SK-N-SH (cell line): ENCODE measurements at regions not wholly inside any gene's neighbourhood (a gene's known extent, or its start where the extent isn't known, plus 50 kb on each side); places are given as distances from the start of the nearest gene placed in this dataset.

Source experiments
- CTCF ChIA-PET: fragments of 300-600, 350-600 bp; formaldehyde crosslinking; extraction: SDS; loops from one replicate; lab custom pipeline; 2021; lab: Yijun Ruan, JAX
- POLR2A ChIA-PET: fragments of 350-600 bp; sonication (Branson Sonifier 250); formaldehyde crosslinking; extraction: SDS; loops from one replicate; lab custom pipeline; 2020; ENCODE audit warnings: antibody characterized with exemption, inconsistent platforms; lab: Yijun Ruan, JAX
- DNase-seq: peaks from one replicate; pipeline ENCODE4 v3.0.0; 2012
- H2AFZ ChIP-seq: fragments of 200-600 bp; sonication (generic); 2 replicates; pipeline ENCODE4 v1.8.1; 2016; ENCODE audit warnings: antibody characterized with exemption, mild to moderate bottlenecking, low read depth
- H3F3A ChIP-seq: fragments of 200-600 bp; sonication (generic); replicated peaks from 2 replicates; pipeline ENCODE3; 2016; ENCODE audit warnings: antibody characterized with exemption, mild to moderate bottlenecking; ENCODE audit not compliant: insufficient read depth
- H3K27ac ChIP-seq, 2 experiments: fragments of 200-500 bp in 1 of 2; fragments of 200-600 bp in 1 of 2; sonication (Bioruptor generic) in 1 of 2; sonication (generic), shearing (Covaris generic) in 1 of 2; 2 replicates each; pipeline versions ENCODE4 v1.5.1 to v1.6.1; 2014 to 2016; ENCODE audit warnings: low read depth in 2 of 2, inconsistent platforms in 1 of 2, low read length in 1 of 2, mild to moderate bottlenecking in 1 of 2, mixed read lengths in 1 of 2
- H3K27me3 ChIP-seq: fragments of 200-600 bp; sonication (generic), shearing (Covaris generic); 2 replicates; pipeline ENCODE4 v1.6.1; 2016; ENCODE audit warnings: mixed run types; ENCODE audit not compliant: insufficient read depth
- H3K36me3 ChIP-seq, 2 experiments: fragments of 200-500 bp in 1 of 2; fragments of 200-600 bp in 1 of 2; sonication (Bioruptor generic) in 1 of 2; sonication (generic) in 1 of 2; replicated peaks in 1 of 2; 2 replicates each; pipeline versions ENCODE3 to v1.5.1; 2014 to 2016; ENCODE audit warnings: low read length in 1 of 2, mild to moderate bottlenecking in 1 of 2; ENCODE audit not compliant: insufficient read depth in 2 of 2, control insufficient read depth in 1 of 2
- H3K4me1 ChIP-seq, 2 experiments: fragments of 200-500 bp in 1 of 2; fragments of 200-600 bp in 1 of 2; sonication (Bioruptor generic) in 1 of 2; sonication (generic), shearing (Covaris generic) in 1 of 2; 2 replicates each; pipeline versions ENCODE4 v1.5.1 to v1.6.1; 2014 to 2016; ENCODE audit warnings: low read depth in 1 of 2, low read length in 1 of 2, mixed run types in 1 of 2; ENCODE audit not compliant: insufficient read depth in 2 of 2, control insufficient read depth in 1 of 2
- H3K4me2 ChIP-seq: fragments of 200-600 bp; sonication (generic), shearing (Covaris generic); 2 replicates; pipeline ENCODE4 v1.6.1; 2017; ENCODE audit warnings: mixed run types
- H3K4me3 ChIP-seq, 2 experiments: fragments of 200-500 bp in 1 of 2; fragments of 200-600 bp in 1 of 2; sonication (Bioruptor generic) in 1 of 2; sonication (generic), shearing (Covaris generic) in 1 of 2; 2 replicates each; pipeline versions ENCODE4 v1.5.1 to v1.8.1; 2014 to 2016; ENCODE audit warnings: low read depth in 2 of 2, inconsistent platforms in 1 of 2, low read length in 1 of 2, mild to moderate bottlenecking in 1 of 2, mixed read lengths in 1 of 2, moderate library complexity in 1 of 2
- H3K79me2 ChIP-seq: fragments of 200-600 bp; sonication (generic); 2 replicates; pipeline ENCODE4 v1.8.1; 2017; ENCODE audit warnings: mild to moderate bottlenecking; ENCODE audit not compliant: insufficient read depth
- H3K9ac ChIP-seq: fragments of 200-600 bp; sonication (generic); 2 replicates; pipeline ENCODE4 v1.6.1; 2017; ENCODE audit warnings: mixed run types
- H3K9me2 ChIP-seq: fragments of 200-600 bp; sonication (generic); 2 replicates; pipeline ENCODE4 v1.6.1; 2017; ENCODE audit warnings: mixed run types
- H3K9me3 ChIP-seq: fragments of 200-600 bp; sonication (generic); 2 replicates; pipeline ENCODE4 v1.6.1; 2017; ENCODE audit warnings: mixed run types, mild to moderate bottlenecking, moderate library complexity
- H4K20me1 ChIP-seq: fragments of 200-600 bp; sonication (generic); 2 replicates; pipeline ENCODE4 v1.6.1; 2017; ENCODE audit warnings: mild to moderate bottlenecking, mixed run types; ENCODE audit not compliant: insufficient read depth
- CHD2 ChIP-seq: fragments of 150-350 bp; IDR thresholded peaks from 2 replicates; pipeline ENCODE4 v1.6.1; 2018; ENCODE audit warnings: low read length; ENCODE audit not compliant: partially characterized antibody
- ELF1 ChIP-seq: IDR thresholded peaks from 2 replicates; pipeline ENCODE4 v1.4.0; 2012
- FOSL2 ChIP-seq: IDR thresholded peaks from 2 replicates; pipeline ENCODE4 v1.4.0; 2012; ENCODE audit warnings: low read depth, mild to moderate bottlenecking, moderate library complexity, borderline replicate concordance
- FOXJ3 ChIP-seq: sonication (generic); formaldehyde crosslinking; IDR thresholded peaks from 2 replicates; pipeline ENCODE4 v1.5.1; 2020; ENCODE audit warnings: mild to moderate bottlenecking, missing genetic modification reagents
- FOXM1 ChIP-seq: IDR thresholded peaks from 2 replicates; pipeline ENCODE4 v1.4.0; 2012; ENCODE audit warnings: low read depth, mild to moderate bottlenecking
- GABPA ChIP-seq: IDR thresholded peaks from 2 replicates; pipeline ENCODE4 v1.4.0; 2012; ENCODE audit warnings: low read depth, mild to moderate bottlenecking
- GATA2 ChIP-seq: sonication (generic); formaldehyde crosslinking; IDR thresholded peaks from 2 replicates; pipeline ENCODE4 v1.5.0; 2020; ENCODE audit warnings: mild to moderate bottlenecking, missing genetic modification reagents
- JUND ChIP-seq: IDR thresholded peaks from 2 replicates; pipeline ENCODE4 v1.4.0; 2012
- MEF2A ChIP-seq: IDR thresholded peaks from 2 replicates; pipeline ENCODE4 v1.4.0; 2012; ENCODE audit warnings: low read depth, borderline replicate concordance
- NRF1 ChIP-seq: IDR thresholded peaks from 2 replicates; pipeline ENCODE4 v1.6.1; 2012; ENCODE audit warnings: low read depth, mild to moderate bottlenecking, low read length
- RAD21 ChIP-seq: IDR thresholded peaks from 2 replicates; pipeline ENCODE4 v1.6.1; 2012; ENCODE audit warnings: mild to moderate bottlenecking, low read length
- RCOR1 ChIP-seq: fragments of 150-350 bp; IDR thresholded peaks from 2 replicates; pipeline ENCODE4 v1.6.1; 2017; ENCODE audit warnings: antibody characterized with exemption, low read length
- RFX5 ChIP-seq: IDR thresholded peaks from 2 replicates; pipeline ENCODE4 v1.6.1; 2012; ENCODE audit warnings: mild to moderate bottlenecking, improper control_type of control experiment, low read length
- RXRA ChIP-seq: IDR thresholded peaks from 2 replicates; pipeline ENCODE4 v1.4.0; 2012; ENCODE audit warnings: low read depth, mild to moderate bottlenecking, borderline replicate concordance
- SMC3 ChIP-seq: IDR thresholded peaks from 2 replicates; pipeline ENCODE4 v1.6.1; 2012; ENCODE audit warnings: low read depth, low read length, improper control_type of control experiment
- TEAD4 ChIP-seq: IDR thresholded peaks from 2 replicates; pipeline ENCODE4 v1.4.0; 2012; ENCODE audit warnings: mild to moderate bottlenecking, borderline replicate concordance; ENCODE audit not compliant: insufficient read depth
- YY1 ChIP-seq: IDR thresholded peaks from 2 replicates; pipeline ENCODE4 v1.4.0; 2012; ENCODE audit warnings: low read depth, mild to moderate bottlenecking
- WGBS: methylation state at CpG from one replicate; pipeline ENCODE4 v1.1.6; 2017; ENCODE audit warnings: low lambda C conversion rate; 5-methylcytosine and 5-hydroxymethylcytosine counted together
- TF ChIP-seq, protein P1 (sequence below): fragments of 150-350 bp; IDR thresholded peaks from 2 replicates; pipeline ENCODE4 v1.6.1; 2016; ENCODE audit warnings: mild to moderate bottlenecking, low read depth, low read length
- TF ChIP-seq, protein P2 (sequence below): fragments of 200-600 bp; sonication (generic); IDR thresholded peaks from 2 replicates; pipeline ENCODE4 v1.6.1; 2017; ENCODE audit warnings: antibody characterized with exemption, mild to moderate bottlenecking, moderate library complexity
- TF ChIP-seq, protein P3 (sequence below): IDR thresholded peaks from 2 replicates; pipeline ENCODE4 v1.4.0; 2012; ENCODE audit warnings: low read depth
- TF ChIP-seq, protein P4 (sequence below): IDR thresholded peaks from 2 replicates; pipeline ENCODE4; 2012
- TF ChIP-seq, protein P5 (sequence below): IDR thresholded peaks from 2 replicates; pipeline ENCODE4 v1.4.0; 2012; ENCODE audit warnings: low read depth, borderline replicate concordance

DNA sequence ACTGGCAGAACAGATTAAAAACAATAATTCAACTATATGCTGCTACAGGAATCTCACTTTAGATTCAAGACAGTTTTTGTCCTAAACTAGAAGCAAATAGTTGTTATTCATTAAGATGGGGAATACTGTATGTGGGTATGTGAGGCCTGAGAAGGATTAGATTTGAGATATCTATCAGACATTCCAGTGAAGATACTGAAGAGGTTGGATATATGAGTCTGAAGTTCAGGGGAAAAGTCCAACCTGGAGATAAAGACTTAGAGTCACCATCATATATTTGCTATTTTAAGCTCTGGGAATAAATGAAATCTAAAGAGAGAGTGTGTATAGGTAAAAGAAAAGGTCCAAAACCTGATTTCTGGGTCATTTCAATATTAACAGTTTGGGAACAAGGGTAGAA, 96.2 kb upstream of the RBBP8 start:
- H4K20me1 ChIP-seq: no peaks in the 10 kb centered on the region
- ChIA-PET POLR2A (no interaction called here), CTCF (no interaction called here)
- no peaks in the 10 kb centered on the region for H3F3A ChIP-seq
- H2AFZ ChIP-seq: no peak overlapping the region
- H3K4me1 ChIP-seq: no peaks in the 10 kb centered on the region; a peak in 1 of 4 replicates
- DNase-seq: no peak
- no peak overlapping the region for H3K4me2 ChIP-seq
- H3K9me2 ChIP-seq: no peaks in the 10 kb centered on the region
- H3K9me3 ChIP-seq: no peaks in the 10 kb centered on the region
- no peak overlapping the region for H3K4me3 ChIP-seq
- H3K9ac ChIP-seq: no peak overlapping the region
- H3K79me2 ChIP-seq: no peaks in the 10 kb centered on the region
- H3K27ac ChIP-seq: no peak overlapping the region
- H3K27me3 ChIP-seq: no peaks in the 10 kb centered on the region
- no peaks in the 10 kb centered on the region for H3K36me3 ChIP-seq
- TF ChIP-seq RAD21 (no peak), GATA2 (CRISPR knock-in tag) (no peak), YY1 (no peak), JUND (no peak), MEF2A (no peak), SMC3 (no peak), RFX5 (no peak), TEAD4 (no peak), ELF1 (no peak), FOXJ3 (CRISPR knock-in tag) (no peak), RXRA (no peak), CHD2 (no peak)
- TF ChIP-seq, protein P1, sequence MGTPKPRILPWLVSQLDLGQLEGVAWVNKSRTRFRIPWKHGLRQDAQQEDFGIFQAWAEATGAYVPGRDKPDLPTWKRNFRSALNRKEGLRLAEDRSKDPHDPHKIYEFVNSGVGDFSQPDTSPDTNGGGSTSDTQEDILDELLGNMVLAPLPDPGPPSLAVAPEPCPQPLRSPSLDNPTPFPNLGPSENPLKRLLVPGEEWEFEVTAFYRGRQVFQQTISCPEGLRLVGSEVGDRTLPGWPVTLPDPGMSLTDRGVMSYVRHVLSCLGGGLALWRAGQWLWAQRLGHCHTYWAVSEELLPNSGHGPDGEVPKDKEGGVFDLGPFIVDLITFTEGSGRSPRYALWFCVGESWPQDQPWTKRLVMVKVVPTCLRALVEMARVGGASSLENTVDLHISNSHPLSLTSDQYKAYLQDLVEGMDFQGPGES: no peak
- TF ChIP-seq, protein P2, sequence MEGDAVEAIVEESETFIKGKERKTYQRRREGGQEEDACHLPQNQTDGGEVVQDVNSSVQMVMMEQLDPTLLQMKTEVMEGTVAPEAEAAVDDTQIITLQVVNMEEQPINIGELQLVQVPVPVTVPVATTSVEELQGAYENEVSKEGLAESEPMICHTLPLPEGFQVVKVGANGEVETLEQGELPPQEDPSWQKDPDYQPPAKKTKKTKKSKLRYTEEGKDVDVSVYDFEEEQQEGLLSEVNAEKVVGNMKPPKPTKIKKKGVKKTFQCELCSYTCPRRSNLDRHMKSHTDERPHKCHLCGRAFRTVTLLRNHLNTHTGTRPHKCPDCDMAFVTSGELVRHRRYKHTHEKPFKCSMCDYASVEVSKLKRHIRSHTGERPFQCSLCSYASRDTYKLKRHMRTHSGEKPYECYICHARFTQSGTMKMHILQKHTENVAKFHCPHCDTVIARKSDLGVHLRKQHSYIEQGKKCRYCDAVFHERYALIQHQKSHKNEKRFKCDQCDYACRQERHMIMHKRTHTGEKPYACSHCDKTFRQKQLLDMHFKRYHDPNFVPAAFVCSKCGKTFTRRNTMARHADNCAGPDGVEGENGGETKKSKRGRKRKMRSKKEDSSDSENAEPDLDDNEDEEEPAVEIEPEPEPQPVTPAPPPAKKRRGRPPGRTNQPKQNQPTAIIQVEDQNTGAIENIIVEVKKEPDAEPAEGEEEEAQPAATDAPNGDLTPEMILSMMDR: no peak
- TF ChIP-seq, protein P3, sequence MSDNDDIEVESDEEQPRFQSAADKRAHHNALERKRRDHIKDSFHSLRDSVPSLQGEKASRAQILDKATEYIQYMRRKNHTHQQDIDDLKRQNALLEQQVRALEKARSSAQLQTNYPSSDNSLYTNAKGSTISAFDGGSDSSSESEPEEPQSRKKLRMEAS: no peak
- TF ChIP-seq, protein P4, sequence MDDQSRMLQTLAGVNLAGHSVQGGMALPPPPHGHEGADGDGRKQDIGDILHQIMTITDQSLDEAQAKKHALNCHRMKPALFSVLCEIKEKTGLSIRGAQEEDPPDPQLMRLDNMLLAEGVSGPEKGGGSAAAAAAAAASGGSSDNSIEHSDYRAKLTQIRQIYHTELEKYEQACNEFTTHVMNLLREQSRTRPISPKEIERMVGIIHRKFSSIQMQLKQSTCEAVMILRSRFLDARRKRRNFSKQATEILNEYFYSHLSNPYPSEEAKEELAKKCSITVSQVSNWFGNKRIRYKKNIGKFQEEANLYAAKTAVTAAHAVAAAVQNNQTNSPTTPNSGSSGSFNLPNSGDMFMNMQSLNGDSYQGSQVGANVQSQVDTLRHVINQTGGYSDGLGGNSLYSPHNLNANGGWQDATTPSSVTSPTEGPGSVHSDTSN: no peak

DNA sequence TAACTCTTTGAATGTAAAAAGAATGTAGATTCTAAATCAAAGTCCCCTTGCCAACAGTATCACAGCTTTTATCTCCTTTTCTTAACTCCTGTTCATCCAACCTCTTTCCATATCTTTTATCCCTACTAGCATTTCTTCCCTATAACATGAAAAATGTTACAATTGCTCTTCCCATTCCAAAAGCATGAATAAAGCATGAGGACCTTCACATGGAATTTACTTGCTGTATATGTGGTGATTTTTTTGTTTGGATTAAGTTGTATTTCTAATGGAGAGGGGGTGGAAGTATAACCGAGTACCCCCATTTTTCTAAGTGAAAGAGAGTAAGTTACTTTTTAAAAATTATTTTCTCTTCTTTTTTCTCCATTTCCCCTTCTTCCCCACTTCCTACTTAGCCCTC, 94.9 kb upstream of the RBBP8 start:
- Histone ChIP-seq H3K27ac (no peak overlapping the region), H3F3A (no peaks in the 10 kb centered on the region), H3K4me1 (no peaks in the 10 kb centered on the region; a peak in 1 of 4 replicates), H2AFZ (no peak overlapping the region), H3K79me2 (no peaks in the 10 kb centered on the region), H3K36me3 (no peaks in the 10 kb centered on the region), H3K9me2 (no peaks in the 10 kb centered on the region), H3K9me3 (no peaks in the 10 kb centered on the region), H3K27me3 (no peaks in the 10 kb centered on the region), H3K4me3 (no peak overlapping the region), H3K4me2 (no peak overlapping the region), H4K20me1 (no peaks in the 10 kb centered on the region), H3K9ac (no peak overlapping the region)
- WGBS: 52% methylated on average over 1 of the region's 1 CpG
- no peak for DNase-seq
- POLR2A ChIA-PET: no interaction called here
- CTCF ChIA-PET: interaction anchor here (0.8 to 3.2 kb wide), 3 partner anchors 13 to 145 kb away, joined by 3 to 13 read pairs (median 5); no protein-coding TSS in a partner anchor
- TF ChIP-seq GATA2 (CRISPR knock-in tag) (no peak), FOXM1 (no peak), NRF1 (no peak), JUND (no peak), CHD2 (no peak), MEF2A (no peak), GABPA (no peak), FOSL2 (no peak), RCOR1 (no peak)
- TF ChIP-seq, protein P3: no peak
- TF ChIP-seq, protein P4: no peak
- TF ChIP-seq, protein P5, sequence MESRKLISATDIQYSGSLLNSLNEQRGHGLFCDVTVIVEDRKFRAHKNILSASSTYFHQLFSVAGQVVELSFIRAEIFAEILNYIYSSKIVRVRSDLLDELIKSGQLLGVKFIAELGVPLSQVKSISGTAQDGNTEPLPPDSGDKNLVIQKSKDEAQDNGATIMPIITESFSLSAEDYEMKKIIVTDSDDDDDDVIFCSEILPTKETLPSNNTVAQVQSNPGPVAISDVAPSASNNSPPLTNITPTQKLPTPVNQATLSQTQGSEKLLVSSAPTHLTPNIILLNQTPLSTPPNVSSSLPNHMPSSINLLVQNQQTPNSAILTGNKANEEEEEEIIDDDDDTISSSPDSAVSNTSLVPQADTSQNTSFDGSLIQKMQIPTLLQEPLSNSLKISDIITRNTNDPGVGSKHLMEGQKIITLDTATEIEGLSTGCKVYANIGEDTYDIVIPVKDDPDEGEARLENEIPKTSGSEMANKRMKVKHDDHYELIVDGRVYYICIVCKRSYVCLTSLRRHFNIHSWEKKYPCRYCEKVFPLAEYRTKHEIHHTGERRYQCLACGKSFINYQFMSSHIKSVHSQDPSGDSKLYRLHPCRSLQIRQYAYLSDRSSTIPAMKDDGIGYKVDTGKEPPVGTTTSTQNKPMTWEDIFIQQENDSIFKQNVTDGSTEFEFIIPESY: no peak
